Suprapubic skin (tissue), 4 donors: ENCODE measurements at regions not wholly inside any gene's neighbourhood (a gene's known extent, or its start where the extent isn't known, plus 50 kb on each side); places are given as distances from the start of the nearest gene placed in this dataset.

Experiments
- EP300 ChIP-seq: sonication (generic); formaldehyde crosslinking; IDR thresholded peaks from one replicate; pipeline ENCODE4 v1.6.1; 2017; ENCODE audit warnings: antibody characterized with exemption
- POLR2A ChIP-seq, 2 donors: fragments of 450-650 bp; IDR thresholded peaks; one replicate each; pipeline ENCODE4 v1.6.1; 2017; ENCODE audit warnings: antibody characterized with exemption in 2 of 2, mild to moderate bottlenecking in 2 of 2, moderate library complexity in 2 of 2
- POLR2AphosphoS5 ChIP-seq, 3 donors: sonication (generic); formaldehyde crosslinking; IDR thresholded peaks; one replicate each; pipeline ENCODE4 v1.6.1; 2017; ENCODE audit warnings: antibody characterized with exemption in 3 of 3
- TF ChIP-seq, protein P1 (sequence below), 2 donors: fragments of 200-600 bp in 1 of 2; fragments of 450-650 bp in 1 of 2; sonication (generic) in 1 of 2; IDR thresholded peaks; one replicate each; pipeline ENCODE4 v1.5.1; 2016 to 2019; ENCODE audit warnings: antibody characterized with exemption in 2 of 2, mild to moderate bottlenecking in 1 of 2, moderate library complexity in 1 of 2

DNA sequence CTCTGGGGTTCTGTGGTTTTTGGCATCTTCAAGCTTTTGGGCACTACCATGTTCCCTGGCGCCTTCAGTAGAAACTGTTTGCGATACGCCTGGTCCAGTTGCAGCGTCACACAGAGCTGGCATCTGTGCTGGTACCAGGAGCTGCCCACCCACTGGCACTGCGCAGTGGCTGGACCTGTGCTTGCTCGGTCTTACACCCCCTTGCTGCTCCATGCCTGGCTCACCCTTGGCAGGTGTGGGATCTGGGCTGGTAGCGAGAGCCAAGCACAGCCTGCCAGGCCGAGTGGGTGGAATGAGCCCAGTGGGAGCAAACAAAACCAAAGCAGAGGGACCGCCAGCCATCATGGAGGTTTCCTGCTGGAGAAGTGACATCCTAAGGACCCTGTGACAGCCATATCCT lies 170.2 kb upstream of the IRX2 start:
- TF ChIP-seq, protein P1, sequence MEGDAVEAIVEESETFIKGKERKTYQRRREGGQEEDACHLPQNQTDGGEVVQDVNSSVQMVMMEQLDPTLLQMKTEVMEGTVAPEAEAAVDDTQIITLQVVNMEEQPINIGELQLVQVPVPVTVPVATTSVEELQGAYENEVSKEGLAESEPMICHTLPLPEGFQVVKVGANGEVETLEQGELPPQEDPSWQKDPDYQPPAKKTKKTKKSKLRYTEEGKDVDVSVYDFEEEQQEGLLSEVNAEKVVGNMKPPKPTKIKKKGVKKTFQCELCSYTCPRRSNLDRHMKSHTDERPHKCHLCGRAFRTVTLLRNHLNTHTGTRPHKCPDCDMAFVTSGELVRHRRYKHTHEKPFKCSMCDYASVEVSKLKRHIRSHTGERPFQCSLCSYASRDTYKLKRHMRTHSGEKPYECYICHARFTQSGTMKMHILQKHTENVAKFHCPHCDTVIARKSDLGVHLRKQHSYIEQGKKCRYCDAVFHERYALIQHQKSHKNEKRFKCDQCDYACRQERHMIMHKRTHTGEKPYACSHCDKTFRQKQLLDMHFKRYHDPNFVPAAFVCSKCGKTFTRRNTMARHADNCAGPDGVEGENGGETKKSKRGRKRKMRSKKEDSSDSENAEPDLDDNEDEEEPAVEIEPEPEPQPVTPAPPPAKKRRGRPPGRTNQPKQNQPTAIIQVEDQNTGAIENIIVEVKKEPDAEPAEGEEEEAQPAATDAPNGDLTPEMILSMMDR (IDR thresholded peaks at IDR 0.05) = no peak
- TF ChIP-seq EP300 (no peak), POLR2AphosphoS5 (IDR thresholded peaks at IDR 0.05) (no peak), POLR2A (IDR thresholded peaks at IDR 0.05) (no peak)
